Mammary epithelial cell (primary cell): ENCODE measurements at regions not wholly inside any gene's neighbourhood (a gene's known extent, or its start where the extent isn't known, plus 50 kb on each side); places are given as distances from the start of the nearest gene placed in this dataset.

Experiments
- CTCF ChIP-seq, 2 donors: IDR thresholded peaks in 1 of 2; conservative IDR thresholded peaks in 1 of 2; 2 replicates each; pipeline ENCODE4 v1.5.1; 2011 to 2012; ENCODE audit warnings: inconsistent platforms in 2 of 2, low read length in 2 of 2, mild to moderate bottlenecking in 2 of 2, control low read depth in 1 of 2, low read depth in 1 of 2; ENCODE audit not compliant: insufficient read depth in 1 of 2; ENCODE audit errors: extremely low read depth in 1 of 2
- EZH2 ChIP-seq: IDR thresholded peaks from 2 replicates; pipeline ENCODE4 v1.6.1; 2012; ENCODE audit warnings: low read length, inconsistent platforms, borderline replicate concordance

- no peak for TF ChIP-seq EZH2
- TF ChIP-seq CTCF (conservative IDR thresholded peaks at IDR 0.05 in 1 of 2, IDR thresholded peaks at IDR 0.05 in 1 of 2; ENCODE audit: extremely low read depth in 1 of 2, insufficient read depth in 1 of 2, low read depth in 1 of 2, low read length in 2 of 2) = no peak
These were observed 192.9 kb upstream of the CNKSR2 start for GRCh38 chrX:21181232-21181853.
